ENCODE measurements at regions not wholly inside any gene's neighbourhood (a gene's known extent, or its start where the extent isn't known, plus 50 kb on each side); places are given as distances from the start of the nearest gene placed in this dataset.

- H3K4me3 ChIP-seq (ENCODE audit: insufficient read depth, low read length), result no peak overlapping the region
- no peaks in the 10 kb centered on the region for H3K27me3 ChIP-seq (ENCODE audit: insufficient read depth, low read length)
- H3K4me2 ChIP-seq (ENCODE audit: insufficient read depth, low read length), result no peak overlapping the region
- no peaks in the 10 kb centered on the region for H4K20me1 ChIP-seq (ENCODE audit: insufficient read depth, low read length)
- DNase-seq (ENCODE audit: insufficient read length, low spot score, missing footprints), result no peak
- H2AFZ ChIP-seq (ENCODE audit: low read length), result no peak overlapping the region
- H3K4me1 ChIP-seq (ENCODE audit: insufficient read depth, low read length), result no peaks in the 10 kb centered on the region
- TF ChIP-seq CTCF (IDR thresholded peaks at IDR 0.05; ENCODE audit: extremely low read depth, low read depth, low read length), result no peak
- H3K27ac ChIP-seq (ENCODE audit: low read depth, low read length), result no peak overlapping the region
- peaks cover 4% of the 10 kb centered on the region for H3K9me3 ChIP-seq (ENCODE audit: low read depth, low read length)
- H3K79me2 ChIP-seq (ENCODE audit: insufficient read depth, low read length), result no peaks in the 10 kb centered on the region
- no peaks in the 10 kb centered on the region for H3K36me3 ChIP-seq (ENCODE audit: insufficient read depth, low read length)
Measured at GRCh38 chr5:30867711-30868110, 325.8 kb upstream of the CDH6 start.

- DNase-seq (ENCODE audit: insufficient read length, low spot score, missing footprints), result no peak
- no peaks in the 10 kb centered on the region for H3K4me1 ChIP-seq (ENCODE audit: insufficient read depth, low read length)
- H3K79me2 ChIP-seq (ENCODE audit: insufficient read depth, low read length), result no peaks in the 10 kb centered on the region
Measured at GRCh38 chr5:30866142-30866541, 327.3 kb upstream of the CDH6 start.

GRCh38 chr5:30856242-30856641 is 337.2 kb upstream of the CDH6 start:
- H3K4me3 ChIP-seq (ENCODE audit: insufficient read depth, low read length), result no peak overlapping the region
- H3K4me1 ChIP-seq (ENCODE audit: insufficient read depth, low read length), result no peaks in the 10 kb centered on the region
- H3K4me2 ChIP-seq (ENCODE audit: insufficient read depth, low read length), result no peak overlapping the region
- H3K79me2 ChIP-seq (ENCODE audit: insufficient read depth, low read length), result no peaks in the 10 kb centered on the region
- no peak for TF ChIP-seq CTCF (IDR thresholded peaks at IDR 0.05; ENCODE audit: extremely low read depth, low read depth, low read length)
- no peaks in the 10 kb centered on the region for H4K20me1 ChIP-seq (ENCODE audit: insufficient read depth, low read length)
- no peaks in the 10 kb centered on the region for H3K27me3 ChIP-seq (ENCODE audit: insufficient read depth, low read length)
- no peak overlapping the region for H2AFZ ChIP-seq (ENCODE audit: low read length)
- no peak overlapping the region for H3K27ac ChIP-seq (ENCODE audit: low read depth, low read length)
- H3K36me3 ChIP-seq (ENCODE audit: insufficient read depth, low read length), result no peaks in the 10 kb centered on the region
- peaks cover 2% of the 10 kb centered on the region for H3K9me3 ChIP-seq (ENCODE audit: low read depth, low read length)
- no peak for DNase-seq (ENCODE audit: insufficient read length, low spot score, missing footprints)

More at GRCh38 chr5:30866142-30866541, 327.3 kb upstream of the CDH6 start:
- no peaks in the 10 kb centered on the region for H3K27me3 ChIP-seq (ENCODE audit: insufficient read depth, low read length)
- H3K9me3 ChIP-seq (ENCODE audit: low read depth, low read length), result peaks cover 2% of the 10 kb centered on the region
- no peak for TF ChIP-seq CTCF (IDR thresholded peaks at IDR 0.05; ENCODE audit: extremely low read depth, low read depth, low read length)
- H3K4me3 ChIP-seq (ENCODE audit: insufficient read depth, low read length), result no peak overlapping the region
- no peaks in the 10 kb centered on the region for H3K36me3 ChIP-seq (ENCODE audit: insufficient read depth, low read length)
- no peaks in the 10 kb centered on the region for H4K20me1 ChIP-seq (ENCODE audit: insufficient read depth, low read length)
- no peak overlapping the region for H3K27ac ChIP-seq (ENCODE audit: low read depth, low read length)
- no peak overlapping the region for H2AFZ ChIP-seq (ENCODE audit: low read length)
- H3K4me2 ChIP-seq (ENCODE audit: insufficient read depth, low read length), result no peak overlapping the region

- Histone ChIP-seq H3K4me1 (ENCODE audit: insufficient read depth, low read length) (no peaks in the 10 kb centered on the region), H3K4me3 (ENCODE audit: insufficient read depth, low read length) (no peak overlapping the region), H4K20me1 (ENCODE audit: insufficient read depth, low read length) (no peaks in the 10 kb centered on the region), H3K36me3 (ENCODE audit: insufficient read depth, low read length) (no peaks in the 10 kb centered on the region), H3K9me3 (ENCODE audit: low read depth, low read length) (peaks cover 2% of the 10 kb centered on the region), H2AFZ (ENCODE audit: low read length) (no peak overlapping the region), H3K79me2 (ENCODE audit: insufficient read depth, low read length) (no peaks in the 10 kb centered on the region), H3K4me2 (ENCODE audit: insufficient read depth, low read length) (no peak overlapping the region), H3K27me3 (ENCODE audit: insufficient read depth, low read length) (no peaks in the 10 kb centered on the region), H3K27ac (ENCODE audit: low read depth, low read length) (no peak overlapping the region)
- TF ChIP-seq CTCF (IDR thresholded peaks at IDR 0.05; ENCODE audit: extremely low read depth, low read depth, low read length), result no peak
- DNase-seq (ENCODE audit: insufficient read length, low spot score, missing footprints), result no peak
Measured at GRCh38 chr5:30853158-30853557, 340.3 kb upstream of the CDH6 start.

Measured in osteoblast (primary cell).